ENCODE measurements at regions not wholly inside any gene's neighbourhood (a gene's known extent, or its start where the extent isn't known, plus 50 kb on each side); places are given as distances from the start of the nearest gene placed in this dataset.

- Histone ChIP-seq H3K9me3 (no peaks in the 10 kb centered on the region), H3K4me1 (no peaks in the 10 kb centered on the region), H3K36me3 (replicated peaks) (no peaks in the 10 kb centered on the region), H3K4me3 (no peak overlapping the region), H3K27me3 (ENCODE audit: low read depth) (no peaks in the 10 kb centered on the region)
- in situ Hi-C loops (cut with MboI; ENCODE audit: low sequenced_read_pairs) = no loop called here
- DNase-seq (ENCODE audit: low spot score in 2 of 2) = no peak
Measured at GRCh38 chr12:128076188-128076587, 190.8 kb upstream of the TMEM132C start.

DNA sequence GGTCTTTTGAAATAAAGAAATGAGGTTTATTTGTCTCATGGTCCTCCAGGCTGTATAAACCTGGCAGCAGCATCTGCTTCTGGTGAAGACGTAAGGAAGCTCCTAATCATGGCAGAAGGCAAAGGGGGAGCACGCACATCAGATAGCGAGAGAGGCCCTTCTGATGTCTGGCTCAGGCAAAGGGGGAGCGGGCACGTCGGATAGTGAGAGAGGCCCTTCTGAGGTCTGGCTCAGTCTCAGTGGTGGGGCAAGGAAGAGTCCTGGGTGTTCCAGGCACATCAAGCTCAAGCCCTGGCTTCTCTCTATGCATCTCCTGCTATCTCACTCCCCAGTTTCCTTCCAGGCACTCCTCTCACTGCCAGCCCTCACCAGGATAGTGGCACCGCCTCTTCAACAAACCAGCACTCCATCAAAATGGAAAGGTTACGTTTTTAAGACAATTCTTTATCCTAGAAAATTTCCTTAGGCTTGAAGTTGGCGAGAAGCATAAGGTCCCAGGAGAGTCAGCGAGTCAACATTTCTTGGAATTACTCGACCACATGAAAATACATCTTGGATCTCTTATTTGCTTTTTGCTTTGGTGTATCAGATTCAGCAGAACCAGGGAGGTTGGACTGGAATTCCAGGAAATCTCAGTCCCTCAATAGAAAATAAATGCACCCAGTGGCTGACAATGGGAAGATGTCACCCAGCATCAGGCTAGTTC lies 189.6 kb upstream of the TMEM132C start:
- Histone ChIP-seq H3K9me3 (no peaks in the 10 kb centered on the region), H3K27me3 (ENCODE audit: low read depth) (no peaks in the 10 kb centered on the region)

GRCh38 chr12:128077917-128078298 lies 189.1 kb upstream of the TMEM132C start:
- H3K27me3 ChIP-seq (ENCODE audit: low read depth) = no peaks in the 10 kb centered on the region
- no peaks in the 10 kb centered on the region for H3K36me3 ChIP-seq (replicated peaks)
- in situ Hi-C loops (cut with MboI; ENCODE audit: low sequenced_read_pairs) = no loop called here
- no peak overlapping the region for H3K4me3 ChIP-seq
- no peak for DNase-seq (ENCODE audit: low spot score in 2 of 2)
- no peaks in the 10 kb centered on the region for H3K4me1 ChIP-seq
- no peaks in the 10 kb centered on the region for H3K9me3 ChIP-seq

More for the DNA sequence above, 189.6 kb upstream of the TMEM132C start:
- no peak overlapping the region for H3K4me3 ChIP-seq
- no peaks in the 10 kb centered on the region for H3K36me3 ChIP-seq (replicated peaks)
- H3K4me1 ChIP-seq = no peaks in the 10 kb centered on the region
- in situ Hi-C loops (cut with MboI; ENCODE audit: low sequenced_read_pairs) = no loop called here
- DNase-seq (ENCODE audit: low spot score in 2 of 2) = no peak

DNA sequence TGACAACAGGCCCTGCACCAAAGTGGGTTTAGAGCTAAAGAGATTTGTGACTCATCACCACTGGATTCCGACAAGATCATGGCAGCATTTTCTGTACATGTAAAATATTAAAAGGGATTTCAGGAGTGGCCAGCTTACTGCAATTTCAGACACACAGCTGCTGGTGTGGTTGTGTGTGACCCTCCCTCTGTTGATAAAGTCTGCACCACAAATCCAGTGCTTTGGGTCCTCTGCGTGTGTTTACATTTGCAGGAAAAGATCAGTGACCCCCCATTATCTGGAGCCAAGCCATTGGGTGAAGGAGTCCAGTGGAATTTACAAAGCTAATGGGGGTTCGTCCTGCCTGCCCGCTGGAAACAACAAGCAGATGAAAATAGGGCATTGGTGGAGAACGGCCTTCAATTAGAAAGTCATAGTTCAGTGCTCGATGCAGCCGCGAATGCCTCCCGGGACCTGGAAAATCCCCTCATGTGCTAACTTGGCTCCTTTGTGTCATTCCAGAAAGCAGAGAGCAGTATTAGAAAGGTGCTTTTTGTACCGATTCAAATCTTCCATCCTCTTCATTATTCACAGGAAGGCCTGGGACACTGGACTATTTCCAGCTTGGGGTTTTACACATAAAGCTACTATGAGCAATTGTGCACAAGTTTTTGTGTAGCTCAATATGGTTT lies 188.5 kb upstream of the TMEM132C start:
- Histone ChIP-seq H3K36me3 (replicated peaks) (no peaks in the 10 kb centered on the region), H3K9me3 (no peaks in the 10 kb centered on the region), H3K4me3 (no peak overlapping the region), H3K4me1 (no peaks in the 10 kb centered on the region), H3K27me3 (ENCODE audit: low read depth) (no peaks in the 10 kb centered on the region)
- in situ Hi-C loops (cut with MboI; ENCODE audit: low sequenced_read_pairs) = no loop called here
- DNase-seq (ENCODE audit: low spot score in 2 of 2) = no peak

DNA sequence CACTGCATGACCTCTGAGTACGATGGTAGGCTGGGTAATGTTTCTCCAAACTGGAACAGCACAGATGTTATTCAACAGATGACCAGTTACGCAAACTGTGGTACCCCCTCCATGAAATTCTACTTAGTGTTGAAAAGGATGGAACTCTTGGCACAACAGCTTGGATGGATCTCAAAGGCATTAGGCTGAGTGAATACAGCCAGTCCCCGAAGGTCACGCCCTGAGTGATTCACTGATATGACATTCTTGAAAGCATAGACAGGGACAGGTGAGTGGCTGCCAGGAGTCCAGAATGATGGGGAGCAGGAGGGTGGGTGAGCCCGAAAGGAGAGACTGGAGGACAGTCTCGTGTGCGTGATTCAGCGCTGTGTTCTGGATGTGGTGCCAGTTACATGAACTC lies 187.5 kb upstream of the TMEM132C start:
- Histone ChIP-seq H3K27me3 (ENCODE audit: low read depth) (no peaks in the 10 kb centered on the region), H3K4me1 (no peaks in the 10 kb centered on the region), H3K4me3 (no peak overlapping the region), H3K36me3 (replicated peaks) (no peaks in the 10 kb centered on the region), H3K9me3 (no peaks in the 10 kb centered on the region)
- DNase-seq (ENCODE audit: low spot score in 2 of 2) = no peak
- in situ Hi-C loops (cut with MboI; ENCODE audit: low sequenced_read_pairs) = no loop called here

DNA sequence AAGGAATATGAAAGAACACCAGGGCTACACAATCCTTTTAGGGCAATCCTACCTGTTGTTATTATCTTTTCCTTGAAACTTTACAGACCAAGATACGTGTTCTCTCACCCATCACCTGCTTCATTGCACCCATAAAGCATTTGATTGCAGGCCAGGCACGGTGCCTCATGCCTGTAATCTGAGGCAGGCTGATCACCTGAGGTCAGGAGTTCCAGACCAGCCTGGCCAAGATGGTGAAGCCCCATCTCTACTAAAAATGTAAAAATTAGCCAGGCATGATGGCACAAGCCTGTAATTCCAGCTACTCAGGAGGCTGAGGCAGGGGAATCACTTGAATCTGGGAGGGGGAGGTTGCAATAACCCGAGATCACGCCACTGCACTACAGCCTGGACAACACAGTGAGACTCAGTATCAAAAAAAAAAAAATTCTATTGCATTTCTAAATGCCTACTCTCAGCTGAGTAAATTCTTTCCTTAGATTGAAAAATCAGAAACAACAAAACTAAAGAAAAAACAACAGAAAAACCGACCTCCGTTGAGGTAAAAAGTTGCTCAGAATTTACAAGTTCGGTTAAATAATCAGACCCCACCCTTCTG lies 183.7 kb upstream of the TMEM132C start:
- no peak overlapping the region for H3K4me3 ChIP-seq
- no peak for DNase-seq (ENCODE audit: low spot score in 2 of 2)
- no peaks in the 10 kb centered on the region for H3K4me1 ChIP-seq
- H3K27me3 ChIP-seq (ENCODE audit: low read depth) = no peaks in the 10 kb centered on the region
- no peaks in the 10 kb centered on the region for H3K9me3 ChIP-seq
- no peaks in the 10 kb centered on the region for H3K36me3 ChIP-seq (replicated peaks)
- in situ Hi-C loops (cut with MboI; ENCODE audit: low sequenced_read_pairs) = no loop called here

DNA sequence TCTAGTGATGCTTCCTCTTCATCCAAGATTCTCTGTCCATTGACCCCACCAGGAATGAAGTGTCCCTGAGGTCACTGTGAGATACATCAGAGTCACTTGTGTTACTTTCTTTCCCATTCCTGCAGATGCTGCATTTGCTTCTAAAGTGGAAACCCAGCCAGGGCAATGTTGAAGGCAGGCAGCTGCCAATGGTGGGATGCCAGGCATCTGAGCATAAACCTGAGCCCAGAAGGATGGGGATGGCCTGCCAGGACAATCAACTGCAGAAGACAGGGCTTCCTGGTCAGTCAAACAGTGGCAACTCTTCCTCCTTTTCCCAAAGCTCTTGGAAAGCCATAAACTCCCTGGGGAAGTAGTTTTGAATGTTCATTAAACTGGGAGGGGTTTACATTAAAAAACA lies 178.0 kb upstream of the TMEM132C start:
- H3K27me3 ChIP-seq (ENCODE audit: low read depth) = no peaks in the 10 kb centered on the region
- in situ Hi-C loops (cut with MboI; ENCODE audit: low sequenced_read_pairs) = no loop called here

GRCh38 chr12:128089961-128090360 lies 177.0 kb upstream of the TMEM132C start:
- no peaks in the 10 kb centered on the region for H3K36me3 ChIP-seq (replicated peaks)
- no peaks in the 10 kb centered on the region for H3K4me1 ChIP-seq
- H3K4me3 ChIP-seq = no peak overlapping the region
- in situ Hi-C loops (cut with MboI; ENCODE audit: low sequenced_read_pairs) = no loop called here
- H3K27me3 ChIP-seq (ENCODE audit: low read depth) = no peaks in the 10 kb centered on the region
- H3K9me3 ChIP-seq = no peaks in the 10 kb centered on the region
- DNase-seq (ENCODE audit: low spot score in 2 of 2) = no peak

More for the DNA sequence above, 178.0 kb upstream of the TMEM132C start:
- Histone ChIP-seq H3K4me1 (no peaks in the 10 kb centered on the region), H3K4me3 (no peak overlapping the region), H3K36me3 (replicated peaks) (no peaks in the 10 kb centered on the region), H3K9me3 (no peaks in the 10 kb centered on the region)
- DNase-seq (ENCODE audit: low spot score in 2 of 2) = no peak

DNA sequence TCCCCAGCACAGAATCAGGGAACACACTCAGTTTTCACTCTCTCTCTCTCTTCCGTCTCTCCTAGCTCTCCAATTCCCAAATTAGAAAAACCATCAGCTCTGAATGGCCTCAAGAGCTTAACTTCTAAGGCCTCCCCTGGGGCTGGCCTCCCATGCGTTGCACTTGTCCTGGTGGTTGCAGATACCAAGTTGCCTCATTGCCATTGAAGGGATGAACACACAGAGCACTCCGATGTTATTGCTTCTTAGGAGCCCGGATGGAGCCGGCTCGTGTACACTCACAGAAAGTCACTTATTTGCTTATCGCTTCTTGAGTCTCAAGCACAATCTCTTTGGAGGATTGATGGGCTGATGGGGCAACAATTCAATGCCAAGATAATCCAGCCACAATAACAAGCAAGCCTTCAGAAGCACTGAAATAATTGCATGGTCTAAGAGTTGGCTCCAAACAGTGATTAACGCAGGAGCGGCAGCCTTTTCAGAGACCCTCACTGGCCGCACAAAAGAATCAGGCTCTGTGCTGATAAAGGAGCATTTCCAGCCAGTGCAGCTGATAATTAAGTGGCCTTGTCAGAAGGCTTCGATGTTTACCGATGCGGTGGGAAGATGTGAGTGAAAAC lies 175.8 kb upstream of the TMEM132C start:
- no peak for DNase-seq (ENCODE audit: low spot score in 2 of 2)
- Histone ChIP-seq H3K4me3 (no peak overlapping the region), H3K9me3 (no peaks in the 10 kb centered on the region), H3K4me1 (no peaks in the 10 kb centered on the region), H3K36me3 (replicated peaks) (no peaks in the 10 kb centered on the region), H3K27me3 (ENCODE audit: low read depth) (no peaks in the 10 kb centered on the region)
- in situ Hi-C loops (cut with MboI; ENCODE audit: low sequenced_read_pairs) = no loop called here

DNA sequence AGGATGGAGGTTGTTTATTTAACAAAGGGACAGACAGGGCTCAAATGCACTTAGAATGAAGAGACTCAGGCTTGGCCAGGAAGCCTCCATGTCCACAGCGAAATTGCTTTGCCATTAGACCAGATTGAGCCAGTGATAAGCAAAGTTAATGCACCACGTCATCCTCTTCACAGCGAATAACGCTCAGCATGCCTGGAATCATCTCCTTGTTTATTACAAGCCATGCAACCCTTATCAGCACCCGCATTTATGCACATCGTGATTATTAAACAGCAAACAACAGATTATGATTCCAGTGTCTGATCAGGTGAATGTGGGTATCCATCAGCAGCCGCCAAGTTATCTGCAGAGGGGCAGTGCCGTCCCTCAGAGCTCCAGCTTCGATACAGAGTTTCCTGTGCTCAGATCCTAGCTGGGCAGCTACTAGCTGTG lies 175.0 kb upstream of the TMEM132C start:
- Histone ChIP-seq H3K9me3 (no peaks in the 10 kb centered on the region), H3K4me1 (no peaks in the 10 kb centered on the region), H3K27me3 (ENCODE audit: low read depth) (no peaks in the 10 kb centered on the region), H3K4me3 (no peak overlapping the region), H3K36me3 (replicated peaks) (no peaks in the 10 kb centered on the region)
- DNase-seq (ENCODE audit: low spot score in 2 of 2) = no peak
- in situ Hi-C loops (cut with MboI; ENCODE audit: low sequenced_read_pairs) = no loop called here

DNA sequence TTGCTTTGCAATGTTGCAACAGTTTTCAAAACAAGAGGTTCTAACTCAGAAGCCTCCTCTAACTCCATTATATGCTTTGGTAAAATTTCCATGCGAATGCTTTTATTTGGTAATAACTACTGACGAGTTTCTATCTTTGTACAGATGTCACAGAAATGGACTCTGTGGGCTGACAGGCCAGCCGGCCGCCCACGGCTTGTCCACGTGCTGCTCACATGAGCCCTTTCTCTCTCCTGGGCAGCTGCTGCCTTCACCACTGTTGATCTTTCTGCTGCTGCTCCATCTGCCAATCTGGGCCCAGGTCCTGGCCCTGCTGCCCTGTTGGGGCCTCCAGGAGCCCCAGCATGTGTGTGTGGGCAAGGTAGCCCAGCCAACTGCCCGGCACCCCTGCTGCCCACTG lies 168.2 kb upstream of the TMEM132C start:
- Histone ChIP-seq H3K4me3 (no peak overlapping the region), H3K36me3 (replicated peaks) (no peaks in the 10 kb centered on the region), H3K9me3 (no peaks in the 10 kb centered on the region), H3K4me1 (no peaks in the 10 kb centered on the region), H3K27me3 (ENCODE audit: low read depth) (no peaks in the 10 kb centered on the region)
- no peak for DNase-seq (ENCODE audit: low spot score in 2 of 2)
- in situ Hi-C loops (cut with MboI; ENCODE audit: low sequenced_read_pairs) = no loop called here

GRCh38 chr12:128103152-128103551 lies 163.8 kb upstream of the TMEM132C start:
- H3K27me3 ChIP-seq (ENCODE audit: low read depth) = no peaks in the 10 kb centered on the region

DNA sequence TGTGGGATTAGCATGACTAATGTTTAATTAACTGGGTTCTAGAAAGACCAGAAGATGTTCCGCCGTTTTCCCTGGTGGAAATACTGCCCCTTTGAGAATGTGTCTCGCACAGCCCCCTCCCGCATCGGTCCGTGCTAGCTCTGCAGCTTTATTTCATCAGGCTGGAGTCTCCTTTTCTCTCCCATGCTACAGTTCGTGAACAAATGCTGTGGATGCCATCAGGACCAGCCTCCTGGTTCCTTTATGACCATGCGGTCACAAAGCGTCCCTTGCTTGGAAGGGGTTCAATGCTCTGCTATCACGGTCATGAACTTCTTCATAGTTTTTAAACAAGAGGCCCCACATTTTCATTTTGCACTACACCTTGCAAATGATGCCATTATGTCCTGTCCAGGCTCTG lies 157.7 kb upstream of the TMEM132C start:
- H3K9me3 ChIP-seq = no peaks in the 10 kb centered on the region; the same call in 1 of the 2 replicates
- DNase-seq (ENCODE audit: low spot score in 2 of 2) = no peak
- no peaks in the 10 kb centered on the region for H3K4me1 ChIP-seq
- no peaks in the 10 kb centered on the region for H3K27me3 ChIP-seq (ENCODE audit: low read depth)
- in situ Hi-C loops (cut with MboI; ENCODE audit: low sequenced_read_pairs) = no loop called here
- no peaks in the 10 kb centered on the region for H3K36me3 ChIP-seq (replicated peaks)
- H3K4me3 ChIP-seq = no peak overlapping the region

More at GRCh38 chr12:128103152-128103551, 163.8 kb upstream of the TMEM132C start:
- Histone ChIP-seq H3K4me3 (no peak overlapping the region), H3K9me3 (no peaks in the 10 kb centered on the region), H3K4me1 (no peaks in the 10 kb centered on the region), H3K36me3 (replicated peaks) (no peaks in the 10 kb centered on the region)
- no peak for DNase-seq (ENCODE audit: low spot score in 2 of 2)
- in situ Hi-C loops (cut with MboI; ENCODE audit: low sequenced_read_pairs) = no loop called here

GRCh38 chr12:128109636-128110035 lies 157.3 kb upstream of the TMEM132C start:
- Histone ChIP-seq H3K27me3 (ENCODE audit: low read depth) (no peaks in the 10 kb centered on the region), H3K36me3 (replicated peaks) (no peaks in the 10 kb centered on the region), H3K9me3 (no peaks in the 10 kb centered on the region; the same call in 1 of the 2 replicates), H3K4me1 (no peaks in the 10 kb centered on the region), H3K4me3 (no peak overlapping the region)
- in situ Hi-C loops (cut with MboI; ENCODE audit: low sequenced_read_pairs) = no loop called here
- DNase-seq (ENCODE audit: low spot score in 2 of 2) = no peak

All from HAP-1 (cell line).